NCI-H1105 treated with DMSO at 0.1 percent for 48 hours (cell line): ENCODE measurements at regions not wholly inside any gene's neighbourhood (a gene's known extent, or its start where the extent isn't known, plus 50 kb on each side); places are given as distances from the start of the nearest gene placed in this dataset.
"Not testable (repeated sequence)": the region's sequence is repeated elsewhere in the genome, so short reads cannot be mapped to it uniquely, and the experiment has no call there.

Experiments
- DNase-seq: peaks from one replicate; lab custom pipeline; 2025; lab: John Stamatoyannopoulos, UW

- no peak for DNase-seq
These were observed 1246.5 kb downstream of the TYW1 start for GRCh38 chr7:68243128-68243527.

- no peak for DNase-seq
These were observed 1247.8 kb downstream of the TYW1 start for GRCh38 chr7:68244389-68244788.

DNA sequence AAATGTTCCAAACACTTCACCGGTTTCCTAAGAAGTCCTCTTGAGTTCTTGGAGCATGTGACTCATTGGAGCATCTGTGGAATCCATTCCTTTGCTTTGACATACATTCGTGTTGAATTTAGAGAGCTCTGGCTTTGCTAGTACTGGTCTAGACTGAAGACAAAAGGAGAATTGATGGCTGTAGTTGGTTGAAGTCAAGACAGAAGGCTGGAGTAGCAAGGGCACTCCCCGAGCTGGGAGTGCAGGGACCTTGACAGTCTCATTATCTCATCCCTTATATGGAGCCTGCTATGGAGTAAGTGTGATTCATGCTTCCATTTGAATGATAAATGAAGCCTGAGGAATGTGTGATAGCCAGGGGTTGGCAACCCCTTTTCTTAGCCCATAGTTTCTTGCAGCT, 1249.1 kb downstream of the TYW1 start:
- DNase-seq, result peak; percentile 49

GRCh38 chr7:68246189-68246633, 1249.6 kb downstream of the TYW1 start:
- peak; percentile 98 for DNase-seq

DNA sequence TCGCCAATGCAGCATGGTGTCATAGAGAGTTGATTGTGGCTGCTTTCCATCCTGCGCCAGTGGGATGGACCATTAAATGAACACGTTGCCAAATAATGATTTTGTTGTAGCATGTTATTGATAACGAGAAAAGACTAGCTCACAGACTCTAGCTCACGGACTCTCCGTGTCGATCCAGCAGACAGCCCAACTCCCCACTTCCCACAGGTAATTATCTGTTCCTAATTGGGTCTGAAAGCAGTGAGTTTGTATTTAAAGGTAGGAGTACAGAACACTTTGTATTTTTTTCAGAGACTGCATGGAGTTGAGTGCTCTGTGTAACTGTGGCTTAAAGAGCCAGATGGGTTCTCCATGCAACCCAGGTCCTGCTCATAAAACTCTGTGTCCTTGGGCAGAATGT, 1250.5 kb downstream of the TYW1 start:
- peak; percentile 34 for DNase-seq

DNA sequence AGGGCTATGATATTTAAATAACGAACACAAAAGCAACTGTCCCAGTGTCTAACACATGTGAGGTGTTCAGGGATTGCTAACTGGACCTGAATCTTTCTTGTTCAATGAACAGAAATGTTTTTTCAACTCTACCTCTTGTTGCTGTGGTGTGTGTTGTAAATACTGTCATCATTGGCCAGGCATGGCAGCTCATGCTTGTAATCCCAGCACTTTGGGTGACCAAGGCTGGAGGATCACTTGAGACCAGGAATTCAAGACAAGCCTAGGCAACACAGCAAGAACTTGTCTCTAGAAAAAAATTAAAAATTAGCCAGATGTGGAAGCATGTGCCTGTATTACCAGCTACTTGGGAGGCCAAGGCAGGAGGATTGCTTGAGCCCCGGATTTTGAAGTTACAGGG, 1250.9 kb downstream of the TYW1 start:
- no peak for DNase-seq

DNA sequence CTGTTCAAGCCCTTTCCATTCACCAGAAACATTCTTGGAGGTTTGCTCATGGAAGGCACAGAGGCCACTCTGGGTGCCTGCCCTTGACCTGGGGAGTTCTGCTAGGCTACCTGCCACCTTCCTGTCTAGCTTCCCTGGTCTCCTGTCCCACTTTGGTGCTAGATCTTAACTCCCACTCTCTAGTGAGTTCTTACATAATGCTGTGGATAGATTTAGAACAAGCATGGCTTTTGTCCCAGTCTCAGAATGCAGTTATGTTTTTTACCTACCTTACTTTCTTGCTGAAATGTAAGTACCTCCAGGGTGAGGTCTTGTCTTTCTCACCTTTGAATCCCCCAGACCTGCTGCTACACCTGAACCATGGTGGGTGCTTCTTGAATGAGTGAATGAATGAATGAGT, 1252.3 kb downstream of the TYW1 start:
- DNase-seq, result no peak

DNA sequence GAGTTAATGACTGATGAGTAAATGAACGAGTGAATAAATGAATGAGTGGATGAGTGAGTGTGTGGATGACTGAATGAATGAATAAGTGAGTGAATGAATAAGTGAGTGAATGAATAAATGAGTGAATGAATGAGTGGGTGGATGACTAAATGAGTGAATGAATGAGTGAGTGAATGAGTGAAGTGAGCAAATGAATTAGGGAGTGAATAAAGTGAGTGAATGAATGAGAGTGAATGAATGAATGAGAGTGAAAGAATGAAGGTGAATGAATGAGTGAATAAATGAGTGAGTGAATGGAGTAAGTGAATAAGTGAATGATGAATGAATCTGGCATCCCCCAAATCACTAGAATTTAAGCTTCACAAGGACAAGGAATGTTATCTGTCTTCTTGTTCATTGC, 1253.0 kb downstream of the TYW1 start:
- DNase-seq, result no peak

GRCh38 chr7:68250143-68250542, 1253.5 kb downstream of the TYW1 start:
- no peak for DNase-seq

GRCh38 chr7:68254815-68255214, 1258.2 kb downstream of the TYW1 start:
- DNase-seq, result not testable (repeated sequence)

DNA sequence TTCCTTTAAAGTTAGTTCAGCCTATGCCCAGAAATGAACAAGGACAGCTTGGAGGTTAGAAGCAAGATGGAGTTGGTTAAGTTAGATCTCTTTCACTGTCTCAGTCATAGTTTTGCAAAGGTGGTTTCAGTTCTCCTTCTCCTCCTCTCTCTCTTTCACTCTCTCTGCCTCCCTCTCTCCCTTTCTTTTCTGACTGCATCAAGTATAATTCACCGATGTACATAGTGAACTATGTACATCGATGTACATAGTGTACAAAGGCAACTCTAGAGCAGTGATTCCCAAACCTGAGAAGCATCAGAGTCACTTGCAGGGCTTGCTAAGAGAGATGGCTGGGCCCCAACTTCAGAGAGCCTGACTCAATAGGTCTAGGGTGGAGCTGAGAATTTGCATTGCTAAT, 1259.7 kb downstream of the TYW1 start:
- DNase-seq, result no peak

DNA sequence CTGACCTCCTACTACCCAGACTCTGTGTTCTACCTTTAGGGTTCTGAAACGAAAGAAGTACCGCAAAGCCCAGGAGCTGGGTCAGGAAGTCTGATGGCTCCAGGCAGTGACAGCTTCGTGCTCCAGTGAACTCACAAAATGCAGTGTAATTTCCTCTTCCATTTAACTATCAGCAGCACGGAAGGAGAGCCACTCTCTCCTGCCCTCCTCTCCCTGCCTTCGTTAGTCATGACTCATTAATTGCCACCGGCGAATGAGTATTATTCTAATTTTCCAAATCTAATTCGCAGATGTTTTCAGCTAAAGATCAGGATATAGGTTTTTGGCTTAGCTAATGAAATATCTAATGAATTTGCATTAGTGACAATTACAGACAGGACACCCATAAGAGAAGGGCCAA, 1262.0 kb downstream of the TYW1 start:
- DNase-seq, result peak; percentile 66

GRCh38 chr7:68265258-68265657, 1268.6 kb downstream of the TYW1 start:
- no peak for DNase-seq

DNA sequence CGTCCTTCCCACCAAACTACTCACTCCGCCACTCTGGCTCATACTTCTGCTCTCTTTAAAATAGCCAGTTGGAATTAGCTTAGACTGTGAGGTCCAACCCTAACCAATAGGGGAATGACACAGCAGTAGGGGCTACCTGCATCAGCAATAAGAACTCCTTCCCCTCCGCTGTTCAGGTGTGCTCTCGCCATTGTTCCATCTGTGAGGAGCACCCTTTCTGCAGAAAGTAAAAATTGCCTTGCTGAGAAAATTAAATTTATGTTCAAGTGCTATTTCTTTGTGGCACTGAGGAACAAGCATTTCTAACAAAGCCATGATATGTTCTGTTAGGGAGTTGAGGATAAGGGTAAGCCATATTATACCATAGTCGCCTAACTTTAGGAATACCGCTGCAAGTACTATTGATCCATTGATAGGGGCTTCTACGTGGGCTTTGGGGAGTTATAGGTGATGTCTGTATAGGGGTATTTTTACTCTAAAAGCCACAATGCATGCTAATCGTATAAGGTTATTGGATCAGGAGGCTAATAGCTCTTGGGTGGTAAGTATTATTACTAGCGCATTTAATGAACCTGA, 1269.5 kb downstream of the TYW1 start:
- no peak for DNase-seq

- DNase-seq, result no peak
These were observed 1270.9 kb downstream of the TYW1 start for GRCh38 chr7:68267486-68267885.

GRCh38 chr7:68269405-68269804, 1272.8 kb downstream of the TYW1 start:
- no peak for DNase-seq

- no peak for DNase-seq
These were observed 1275.9 kb downstream of the TYW1 start for GRCh38 chr7:68272507-68272906.

DNA sequence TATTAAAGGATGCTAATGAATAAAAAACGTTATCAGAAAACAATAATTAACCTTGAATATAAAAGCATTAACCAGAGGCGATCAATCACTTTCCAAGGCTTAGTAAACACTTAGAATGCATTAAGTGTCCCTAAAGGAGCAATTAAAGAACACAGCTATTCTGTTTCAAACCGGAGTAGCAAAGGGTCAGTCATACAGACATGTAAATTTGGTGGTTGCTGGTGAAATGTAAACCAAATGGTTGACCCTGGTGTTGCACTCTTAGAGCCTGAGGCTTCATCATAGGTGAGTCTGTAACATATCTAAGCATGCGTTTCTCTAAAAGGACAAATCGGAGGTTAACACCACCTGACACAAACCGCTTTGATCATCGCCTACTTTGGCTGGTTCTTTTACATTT, 1280.1 kb downstream of the TYW1 start:
- DNase-seq, result no peak

DNA sequence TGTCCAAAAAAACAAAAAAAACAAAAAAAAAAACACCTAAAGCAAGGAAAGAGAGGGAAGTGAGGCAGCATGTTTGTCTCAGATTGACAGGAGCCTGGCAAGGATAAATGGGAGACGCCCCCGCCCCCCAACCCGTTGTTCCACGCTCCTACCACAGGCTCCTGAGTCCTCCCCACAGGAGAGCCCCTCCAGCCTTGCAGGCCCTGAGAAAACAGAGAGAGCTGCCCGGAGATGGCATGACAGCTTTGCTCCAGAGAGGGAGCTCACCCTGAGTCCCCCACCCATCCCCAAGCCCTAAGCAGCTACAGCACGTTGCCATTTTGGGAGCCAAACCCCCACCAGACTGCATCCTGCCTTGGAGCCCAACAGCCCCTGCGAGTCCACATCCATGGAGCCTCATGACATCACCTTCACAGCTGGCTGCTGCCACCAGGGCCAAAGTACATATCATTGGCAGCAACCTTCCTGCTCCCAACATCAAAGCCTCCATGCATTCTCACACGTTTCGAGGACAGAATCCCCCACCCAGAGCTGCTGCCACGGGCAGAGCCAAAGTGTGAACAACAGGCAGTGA, 1283.3 kb downstream of the TYW1 start:
- DNase-seq, result no peak

GRCh38 chr7:68280931-68281330, 1284.3 kb downstream of the TYW1 start:
- no peak for DNase-seq

GRCh38 chr7:68288144-68288593, 1291.5 kb downstream of the TYW1 start:
- DNase-seq, result peak; percentile 89

DNA sequence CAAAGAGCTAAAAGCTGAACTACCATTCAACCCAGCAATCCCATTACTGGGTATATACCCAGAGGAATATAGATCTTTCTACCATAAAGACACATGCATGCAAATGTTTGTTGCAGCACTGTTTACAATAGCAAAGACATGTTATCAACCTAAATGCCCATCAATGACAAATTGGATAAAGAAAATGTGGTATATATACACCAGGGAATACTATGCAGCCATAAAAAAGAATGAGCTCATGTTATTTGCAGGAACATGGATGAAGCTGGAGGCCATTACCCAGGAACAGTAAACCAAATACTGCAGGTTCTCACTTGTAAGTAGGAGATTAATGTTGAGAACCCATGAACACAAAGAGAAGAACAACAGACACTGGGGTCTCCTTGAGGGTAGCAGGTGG, 1295.1 kb downstream of the TYW1 start:
- no peak for DNase-seq

DNA sequence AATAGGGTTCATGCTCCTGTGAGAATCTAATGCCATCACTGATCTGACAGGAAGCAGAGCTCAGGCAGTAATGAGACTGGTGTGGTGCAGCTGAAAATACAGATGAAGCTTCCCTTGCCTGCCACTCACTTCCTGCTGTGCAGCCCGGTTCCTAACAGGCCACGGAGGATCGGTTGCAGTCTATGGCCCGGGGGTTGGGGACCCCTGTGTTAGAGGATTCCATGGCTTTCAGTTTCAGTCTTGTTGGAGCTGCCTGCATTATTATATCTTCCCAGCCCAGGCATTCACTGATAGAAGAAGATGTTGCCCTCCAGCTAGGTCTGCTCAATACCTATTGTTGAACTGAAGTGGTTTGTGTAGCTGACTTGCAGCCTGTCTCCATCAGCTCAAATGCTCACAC, 1298.8 kb downstream of the TYW1 start:
- no peak for DNase-seq

DNA sequence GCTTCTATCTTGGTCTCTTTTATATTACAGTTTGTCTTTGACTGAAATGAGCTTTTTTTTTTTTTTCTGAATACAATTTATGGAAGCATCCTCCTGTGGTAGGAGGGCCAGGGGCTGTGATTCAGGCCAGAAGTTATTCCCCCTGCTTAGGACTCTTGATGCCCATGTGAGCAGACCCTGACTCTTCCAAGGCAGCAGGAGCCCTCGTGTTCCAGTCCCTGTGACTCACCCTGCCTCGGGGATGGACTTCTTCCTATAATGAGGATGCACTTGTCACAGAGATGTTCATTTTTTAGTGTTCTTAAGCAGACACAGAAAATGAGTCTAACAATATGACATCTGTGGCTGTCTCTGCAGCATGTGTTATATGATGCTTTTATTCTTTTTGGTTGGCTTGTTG, 1293.7 kb upstream of the AUTS2 start:
- no peak for DNase-seq
